ENCODE measurements at regions not wholly inside any gene's neighbourhood (a gene's known extent, or its start where the extent isn't known, plus 50 kb on each side); places are given as distances from the start of the nearest gene placed in this dataset.

DNA sequence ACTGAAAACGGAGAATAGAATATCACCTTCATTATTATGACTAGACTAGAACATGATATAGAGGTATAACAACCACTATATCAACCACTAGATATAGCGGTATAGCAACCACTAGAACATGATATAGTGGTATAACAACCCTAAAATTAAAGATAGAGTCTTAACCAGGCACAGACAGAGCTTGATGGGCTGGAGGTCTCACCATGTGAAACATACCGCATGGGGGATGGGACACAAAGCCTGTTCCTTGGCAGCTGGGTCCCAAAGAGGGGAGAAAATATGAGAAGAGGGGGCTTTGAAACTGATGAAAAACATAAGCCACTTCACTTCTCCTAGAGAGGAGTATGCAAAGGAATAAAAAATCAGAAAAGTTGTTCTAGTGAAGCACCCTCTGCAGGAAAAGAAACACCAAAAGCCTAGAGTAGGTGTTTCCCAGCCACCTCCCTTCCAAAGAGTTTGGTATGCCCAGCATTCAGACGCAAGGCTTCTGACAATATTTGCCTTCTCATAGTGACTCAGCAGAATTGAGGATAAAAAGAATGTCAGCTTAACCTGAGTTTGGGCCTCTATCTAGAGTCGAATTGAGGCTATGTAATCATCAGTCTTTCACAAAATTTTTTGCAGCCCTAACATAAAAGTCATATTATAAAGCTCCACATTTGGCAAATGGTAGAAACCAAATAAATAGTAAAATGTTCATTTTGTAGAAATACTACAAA, 316.4 kb downstream of the NOVA1 start:
- WGBS, 3 donors: 54 to 58% (median 55%) methylated on average over 5 of the region's 5 CpGs

DNA sequence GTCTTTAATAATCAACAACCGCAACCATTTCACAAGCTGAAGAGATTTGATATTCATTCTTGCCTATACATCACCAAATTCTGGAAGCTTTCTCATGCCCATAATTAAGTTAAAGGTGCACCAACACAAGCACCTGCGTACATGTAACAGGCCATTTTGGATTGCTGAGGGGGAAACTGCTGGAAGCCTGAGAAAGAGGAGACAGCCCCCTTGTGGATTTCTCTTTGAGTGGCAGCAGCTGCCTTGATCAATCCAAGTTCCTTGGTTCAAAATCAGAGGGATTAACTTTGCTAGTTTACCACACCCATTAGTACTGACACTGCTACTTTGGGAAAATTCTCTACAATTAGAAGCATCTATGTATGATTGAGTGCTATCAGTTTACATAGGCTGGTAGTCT, 321.1 kb downstream of the NOVA1 start:
- no peak for DNase-seq
- Histone ChIP-seq H3K4me1 (ENCODE audit: insufficient read depth) (peaks cover 3% of the 10 kb centered on the region), H3K36me3 (no peaks in the 10 kb centered on the region), H3K27me3 (no peaks in the 10 kb centered on the region), H3K9me3 (no peaks in the 10 kb centered on the region), H3K27ac (no peak overlapping the region), H3K4me3 (no peak overlapping the region)
- intact Hi-C loops (cut with DNase I): no loop called here
- TF ChIP-seq POLR2A (IDR thresholded peaks at IDR 0.05) (no peak), EP300 (IDR thresholded peaks at IDR 0.05) (no peak)
- TF ChIP-seq, protein P1, sequence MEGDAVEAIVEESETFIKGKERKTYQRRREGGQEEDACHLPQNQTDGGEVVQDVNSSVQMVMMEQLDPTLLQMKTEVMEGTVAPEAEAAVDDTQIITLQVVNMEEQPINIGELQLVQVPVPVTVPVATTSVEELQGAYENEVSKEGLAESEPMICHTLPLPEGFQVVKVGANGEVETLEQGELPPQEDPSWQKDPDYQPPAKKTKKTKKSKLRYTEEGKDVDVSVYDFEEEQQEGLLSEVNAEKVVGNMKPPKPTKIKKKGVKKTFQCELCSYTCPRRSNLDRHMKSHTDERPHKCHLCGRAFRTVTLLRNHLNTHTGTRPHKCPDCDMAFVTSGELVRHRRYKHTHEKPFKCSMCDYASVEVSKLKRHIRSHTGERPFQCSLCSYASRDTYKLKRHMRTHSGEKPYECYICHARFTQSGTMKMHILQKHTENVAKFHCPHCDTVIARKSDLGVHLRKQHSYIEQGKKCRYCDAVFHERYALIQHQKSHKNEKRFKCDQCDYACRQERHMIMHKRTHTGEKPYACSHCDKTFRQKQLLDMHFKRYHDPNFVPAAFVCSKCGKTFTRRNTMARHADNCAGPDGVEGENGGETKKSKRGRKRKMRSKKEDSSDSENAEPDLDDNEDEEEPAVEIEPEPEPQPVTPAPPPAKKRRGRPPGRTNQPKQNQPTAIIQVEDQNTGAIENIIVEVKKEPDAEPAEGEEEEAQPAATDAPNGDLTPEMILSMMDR (IDR thresholded peaks at IDR 0.05): no peak
- 91 to 100% (median 96%) methylated on average over 2 of the region's 2 CpGs for WGBS, 3 donors

More for the DNA sequence above, 316.4 kb downstream of the NOVA1 start:
- Histone ChIP-seq H3K9me3 (no peaks in the 10 kb centered on the region), H3K4me3 (no peak overlapping the region), H3K4me1 (ENCODE audit: insufficient read depth) (peaks cover 5% of the 10 kb centered on the region), H3K27ac (peak overlapping the region in 1 of 2 donors; percentile 61), H3K27me3 (no peaks in the 10 kb centered on the region), H3K36me3 (no peaks in the 10 kb centered on the region)
- TF ChIP-seq POLR2A (IDR thresholded peaks at IDR 0.05): no peak
- TF ChIP-seq, protein P1 (IDR thresholded peaks at IDR 0.05): no peak
- no peak for TF ChIP-seq EP300 (IDR thresholded peaks at IDR 0.05)
- intact Hi-C loops (cut with DNase I): no loop called here
- DNase-seq: peak in 1 of 5 donors; percentile 30

DNA sequence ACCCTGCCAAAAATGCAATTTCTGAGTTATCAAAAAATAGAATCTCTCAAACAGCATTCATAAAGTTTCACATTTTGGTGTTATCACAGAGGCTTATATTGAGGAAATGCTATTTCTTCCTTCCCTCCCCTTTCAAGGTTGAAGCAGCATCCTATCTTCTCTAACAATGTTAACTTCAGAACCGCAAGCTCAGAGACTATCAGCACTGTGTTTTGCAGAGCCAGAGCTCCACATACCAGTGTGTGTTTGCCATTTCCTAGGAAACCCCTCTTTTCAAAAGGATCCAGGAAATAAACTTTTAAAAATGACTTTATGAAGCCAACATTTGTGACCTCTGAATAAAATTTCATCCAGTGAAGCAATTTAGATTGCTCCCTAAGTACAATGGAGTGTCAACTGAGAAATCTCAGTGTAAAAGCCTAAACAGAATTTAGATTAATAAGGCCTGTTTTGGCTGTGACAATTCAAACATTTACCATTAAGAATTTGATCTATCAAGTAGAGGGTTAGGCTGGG, 332.6 kb downstream of the NOVA1 start:
- no peak for DNase-seq
- intact Hi-C loops (cut with DNase I): no loop called here
- Histone ChIP-seq H3K36me3 (no peaks in the 10 kb centered on the region), H3K4me1 (ENCODE audit: insufficient read depth) (no peaks in the 10 kb centered on the region), H3K27ac (no peak overlapping the region), H3K9me3 (no peaks in the 10 kb centered on the region), H3K4me3 (no peak overlapping the region), H3K27me3 (no peaks in the 10 kb centered on the region)
- 8 to 30% (median 19%) methylated on average over 1 of the region's 1 CpG for WGBS, 3 donors
- no peak for TF ChIP-seq POLR2A (IDR thresholded peaks at IDR 0.05)
- TF ChIP-seq, protein P1 (IDR thresholded peaks at IDR 0.05): no peak
- no peak for TF ChIP-seq EP300 (IDR thresholded peaks at IDR 0.05)

DNA sequence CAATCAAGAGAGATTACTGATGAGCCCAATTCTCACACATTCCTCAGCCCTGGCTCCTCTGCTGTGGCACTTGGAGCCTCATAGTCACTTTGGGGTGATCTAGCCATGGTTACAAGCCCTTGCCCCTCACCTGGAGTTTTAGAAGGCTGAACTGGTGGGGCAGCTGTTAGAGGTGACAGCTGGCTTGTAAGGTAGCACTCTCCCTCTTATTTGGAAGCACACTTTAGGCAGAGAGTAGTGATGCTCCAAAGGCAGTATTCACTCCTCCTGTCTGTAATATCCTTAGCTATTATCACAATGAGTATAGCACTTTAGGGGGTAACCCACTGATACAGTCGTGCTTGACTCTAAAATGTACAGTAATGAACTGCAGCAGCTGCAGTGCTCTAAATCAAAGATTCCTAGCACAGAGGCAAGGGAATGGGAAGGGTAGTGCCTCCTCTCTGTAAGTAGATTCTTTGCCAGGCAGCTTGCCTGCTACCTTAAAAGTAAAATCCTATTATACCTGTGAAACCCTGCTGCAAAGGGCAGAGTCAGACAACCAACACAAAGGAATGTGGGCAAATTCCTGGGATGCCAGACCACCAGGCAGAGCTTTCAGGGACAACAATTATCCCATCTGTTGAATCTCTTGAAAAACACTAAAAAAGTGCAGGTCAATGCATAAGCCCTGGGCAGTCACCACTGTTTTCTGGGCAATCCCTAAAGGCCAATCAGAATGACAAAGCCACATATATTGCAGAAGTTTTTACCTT, 336.3 kb downstream of the NOVA1 start:
- Histone ChIP-seq H3K4me1 (ENCODE audit: insufficient read depth) (no peaks in the 10 kb centered on the region), H3K36me3 (no peaks in the 10 kb centered on the region), H3K4me3 (no peak overlapping the region), H3K9me3 (no peaks in the 10 kb centered on the region), H3K27me3 (no peaks in the 10 kb centered on the region), H3K27ac (no peak overlapping the region)
- DNase-seq: no peak
- TF ChIP-seq EP300 (IDR thresholded peaks at IDR 0.05) (no peak), POLR2A (IDR thresholded peaks at IDR 0.05) (no peak)
- TF ChIP-seq, protein P1 (IDR thresholded peaks at IDR 0.05): no peak
- WGBS, 3 donors: 35 to 59% (median 57%) methylated on average over 1 of the region's 1 CpG
- intact Hi-C loops (cut with DNase I): no loop called here

Data from ovary (tissue), 7 donors.